Activated CD4-positive, alpha-beta memory T cell treated with anti-CD3 and anti-CD28 coated beads for 36 hours (primary cell): ENCODE measurements at regions not wholly inside any gene's neighbourhood (a gene's known extent, or its start where the extent isn't known, plus 50 kb on each side); places are given as distances from the start of the nearest gene placed in this dataset.
"Not testable (repeated sequence)": the region's sequence is repeated elsewhere in the genome, so short reads cannot be mapped to it uniquely, and the experiment has no call there.

Source experiments
- CTCF ChIA-PET: fragments of 350-600 bp; sonication (Branson Sonifier 250); formaldehyde crosslinking; loops from one replicate; lab custom pipeline; 2021; ENCODE audit warnings: antibody characterized with exemption, inconsistent platforms; lab: Charles Lee
- POLR2A ChIA-PET: fragments of 350-600 bp; sonication (Branson Sonifier 250); formaldehyde crosslinking; loops from one replicate; lab custom pipeline; 2021; ENCODE audit warnings: antibody characterized with exemption; lab: Charles Lee
- DNase-seq: peaks from one replicate; pipeline ENCODE4 v3.0.0-alpha.2; 2020
- H3K27ac Mint-ChIP-seq: one replicate; pipeline ENCODE4 v1.8.0; 2021; ENCODE audit warnings: mixed read lengths
- H3K27me3 Mint-ChIP-seq: one replicate; pipeline ENCODE4 v1.8.0; 2021; ENCODE audit warnings: mixed read lengths
- H3K36me3 Mint-ChIP-seq: one replicate; pipeline ENCODE4 v1.8.0; 2021; ENCODE audit warnings: mixed read lengths
- H3K4me1 Mint-ChIP-seq: one replicate; pipeline ENCODE4 v1.8.0; 2021; ENCODE audit warnings: low read depth, mixed read lengths
- H3K4me3 Mint-ChIP-seq: one replicate; pipeline ENCODE4 v1.8.0; 2021; ENCODE audit warnings: mild to moderate bottlenecking, mixed read lengths
- H3K9me3 Mint-ChIP-seq: one replicate; pipeline ENCODE4 v1.8.0; 2021; ENCODE audit warnings: mixed read lengths
- intact Hi-C: fragments of 100-400 bp; cut with micrococcal nuclease; formaldehyde crosslinking; loops from one replicate; pipeline ENCODE4 v1.15.1; 2023

- H3K9me3 Mint-ChIP-seq, result no peaks in the 10 kb centered on the region
- H3K36me3 Mint-ChIP-seq, result no peaks in the 10 kb centered on the region
- H3K4me3 Mint-ChIP-seq, result no peak overlapping the region
- intact Hi-C loops, result no loop called here
- ChIA-PET POLR2A (no interaction called here), CTCF (no interaction called here)
- DNase-seq, result no peak
- H3K27me3 Mint-ChIP-seq, result no peaks in the 10 kb centered on the region
- H3K27ac Mint-ChIP-seq, result no peak overlapping the region
- no peaks in the 10 kb centered on the region for H3K4me1 Mint-ChIP-seq
These were observed 944.5 kb downstream of the KCNT2 start for GRCh38 chr1:195663549-195664280.

- H3K9me3 Mint-ChIP-seq, result peaks cover 2% of the 10 kb centered on the region
- ChIA-PET POLR2A (no interaction called here), CTCF (no interaction called here)
- intact Hi-C loops, result no loop called here
- no peak for DNase-seq
- no peak overlapping the region for H3K4me3 Mint-ChIP-seq
- no peaks in the 10 kb centered on the region for H3K27me3 Mint-ChIP-seq
- H3K27ac Mint-ChIP-seq, result no peak overlapping the region
- H3K36me3 Mint-ChIP-seq, result no peaks in the 10 kb centered on the region
- no peaks in the 10 kb centered on the region for H3K4me1 Mint-ChIP-seq
These were observed 951.5 kb downstream of the KCNT2 start for GRCh38 chr1:195656780-195657179.

- H3K4me3 Mint-ChIP-seq, intact Hi-C loops, H3K27ac Mint-ChIP-seq, H3K36me3 Mint-ChIP-seq, H3K4me1 Mint-ChIP-seq, CTCF ChIA-PET, H3K9me3 Mint-ChIP-seq, POLR2A ChIA-PET, H3K27me3 Mint-ChIP-seq, DNase-seq: not testable (repeated sequence)
These were observed 959.4 kb downstream of the KCNT2 start for GRCh38 chr1:195648875-195649274.

- intact Hi-C loops, result no loop called here
- H3K9me3 Mint-ChIP-seq, result no peaks in the 10 kb centered on the region
- no peak overlapping the region for H3K4me3 Mint-ChIP-seq
- H3K27me3 Mint-ChIP-seq, result no peaks in the 10 kb centered on the region
- ChIA-PET POLR2A (no interaction called here), CTCF (no interaction called here)
- no peaks in the 10 kb centered on the region for H3K36me3 Mint-ChIP-seq
- no peak for DNase-seq
- no peaks in the 10 kb centered on the region for H3K4me1 Mint-ChIP-seq
- H3K27ac Mint-ChIP-seq, result no peak overlapping the region
These were observed 970.7 kb downstream of the KCNT2 start for GRCh38 chr1:195637539-195637938.

GRCh38 chr1:195618287-195618686 lies 990.0 kb downstream of the KCNT2 start:
- POLR2A ChIA-PET, result no interaction called here
- peaks cover 17% of the 10 kb centered on the region for H3K9me3 Mint-ChIP-seq
- no peak overlapping the region for H3K27ac Mint-ChIP-seq
- no peaks in the 10 kb centered on the region for H3K4me1 Mint-ChIP-seq
- no peaks in the 10 kb centered on the region for H3K27me3 Mint-ChIP-seq
- intact Hi-C loops, result no loop called here
- CTCF ChIA-PET, result no interaction called here
- no peaks in the 10 kb centered on the region for H3K36me3 Mint-ChIP-seq
- DNase-seq, result no peak
- H3K4me3 Mint-ChIP-seq, result no peak overlapping the region

- no peak overlapping the region for H3K4me3 Mint-ChIP-seq
- POLR2A ChIA-PET, result no interaction called here
- intact Hi-C loops, result no loop called here
- H3K36me3 Mint-ChIP-seq, result no peaks in the 10 kb centered on the region
- H3K4me1 Mint-ChIP-seq, result no peaks in the 10 kb centered on the region
- H3K27me3 Mint-ChIP-seq, result no peaks in the 10 kb centered on the region
- CTCF ChIA-PET, result no interaction called here
- H3K27ac Mint-ChIP-seq, result no peak overlapping the region
- DNase-seq, result no peak
- peaks cover 11% of the 10 kb centered on the region for H3K9me3 Mint-ChIP-seq
These were observed 991.1 kb downstream of the KCNT2 start for GRCh38 chr1:195617106-195617505.

- ChIA-PET POLR2A (no interaction called here), CTCF (no interaction called here)
- H3K27me3 Mint-ChIP-seq, result no peaks in the 10 kb centered on the region
- H3K27ac Mint-ChIP-seq, result no peak overlapping the region
- intact Hi-C loops, result no loop called here
- H3K9me3 Mint-ChIP-seq, result peaks cover 8% of the 10 kb centered on the region
- H3K4me3 Mint-ChIP-seq, result no peak overlapping the region
- no peak for DNase-seq
- H3K4me1 Mint-ChIP-seq, result no peaks in the 10 kb centered on the region
- no peaks in the 10 kb centered on the region for H3K36me3 Mint-ChIP-seq
These were observed 999.4 kb downstream of the KCNT2 start for GRCh38 chr1:195608883-195609282.

GRCh38 chr1:195606483-195606882 lies 1001.8 kb downstream of the KCNT2 start:
- Mint-ChIP-seq H3K4me1 (no peaks in the 10 kb centered on the region), H3K9me3 (peaks cover 7% of the 10 kb centered on the region), H3K36me3 (no peaks in the 10 kb centered on the region), H3K27me3 (no peaks in the 10 kb centered on the region), H3K4me3 (no peak overlapping the region), H3K27ac (no peak overlapping the region)
- intact Hi-C loops, result no loop called here
- POLR2A ChIA-PET, result no interaction called here
- CTCF ChIA-PET, result no interaction called here
- DNase-seq, result no peak

GRCh38 chr1:195604287-195604686 lies 1004.0 kb downstream of the KCNT2 start:
- ChIA-PET CTCF (no interaction called here), POLR2A (no interaction called here)
- H3K27me3 Mint-ChIP-seq, result no peaks in the 10 kb centered on the region
- H3K4me1 Mint-ChIP-seq, result no peaks in the 10 kb centered on the region
- no peak for DNase-seq
- H3K27ac Mint-ChIP-seq, result no peak overlapping the region
- H3K4me3 Mint-ChIP-seq, result no peak overlapping the region
- no peaks in the 10 kb centered on the region for H3K36me3 Mint-ChIP-seq
- intact Hi-C loops, result no loop called here
- peaks cover 6% of the 10 kb centered on the region for H3K9me3 Mint-ChIP-seq

GRCh38 chr1:195597891-195598290 lies 1010.3 kb downstream of the KCNT2 start:
- ChIA-PET CTCF (no interaction called here), POLR2A (no interaction called here)
- Mint-ChIP-seq H3K4me3 (no peak overlapping the region), H3K27ac (no peak overlapping the region), H3K36me3 (no peaks in the 10 kb centered on the region), H3K27me3 (no peaks in the 10 kb centered on the region), H3K4me1 (no peaks in the 10 kb centered on the region), H3K9me3 (no peaks in the 10 kb centered on the region)
- DNase-seq, result no peak
- intact Hi-C loops, result no loop called here

- DNase-seq, result no peak
- POLR2A ChIA-PET, result no interaction called here
- no peaks in the 10 kb centered on the region for H3K27me3 Mint-ChIP-seq
- H3K4me1 Mint-ChIP-seq, result no peaks in the 10 kb centered on the region
- H3K27ac Mint-ChIP-seq, result no peak overlapping the region
- CTCF ChIA-PET, result no interaction called here
- intact Hi-C loops, result no loop called here
- H3K9me3 Mint-ChIP-seq, result no peaks in the 10 kb centered on the region
- no peaks in the 10 kb centered on the region for H3K36me3 Mint-ChIP-seq
- H3K4me3 Mint-ChIP-seq, result no peak overlapping the region
These were observed 1013.5 kb downstream of the KCNT2 start for GRCh38 chr1:195594773-195595172.

GRCh38 chr1:195594322-195594721 lies 1013.9 kb downstream of the KCNT2 start:
- H3K9me3 Mint-ChIP-seq, result no peaks in the 10 kb centered on the region
- ChIA-PET CTCF (no interaction called here), POLR2A (no interaction called here)
- H3K36me3 Mint-ChIP-seq, result no peaks in the 10 kb centered on the region
- H3K27ac Mint-ChIP-seq, result no peak overlapping the region
- H3K4me3 Mint-ChIP-seq, result no peak overlapping the region
- no peaks in the 10 kb centered on the region for H3K4me1 Mint-ChIP-seq
- no peak for DNase-seq
- H3K27me3 Mint-ChIP-seq, result no peaks in the 10 kb centered on the region
- intact Hi-C loops, result no loop called here

- H3K4me3 Mint-ChIP-seq, result no peak overlapping the region
- ChIA-PET POLR2A (no interaction called here), CTCF (no interaction called here)
- H3K4me1 Mint-ChIP-seq, result no peaks in the 10 kb centered on the region
- DNase-seq, result no peak
- peaks cover 1% of the 10 kb centered on the region for H3K9me3 Mint-ChIP-seq
- H3K36me3 Mint-ChIP-seq, result no peaks in the 10 kb centered on the region
- intact Hi-C loops, result no loop called here
- H3K27ac Mint-ChIP-seq, result no peak overlapping the region
- no peaks in the 10 kb centered on the region for H3K27me3 Mint-ChIP-seq
These were observed 1016.1 kb downstream of the KCNT2 start for GRCh38 chr1:195591917-195592672.
